Astrocyte (in vitro differentiated cells and primary cell): ENCODE measurements at regions not wholly inside any gene's neighbourhood (a gene's known extent, or its start where the extent isn't known, plus 50 kb on each side); places are given as distances from the start of the nearest gene placed in this dataset.

ENCODE experiments used
- CTCF ChIP-seq: IDR thresholded peaks from 2 replicates; pipeline ENCODE4 v1.5.1; 2011; ENCODE audit warnings: low read depth, mild to moderate bottlenecking, inconsistent platforms, low read length, moderate library complexity; ENCODE audit not compliant: insufficient read depth
- EZH2 ChIP-seq: IDR thresholded peaks from 2 replicates; pipeline ENCODE4 v1.6.1; 2012; ENCODE audit warnings: mild to moderate bottlenecking, low read length, inconsistent platforms; ENCODE audit not compliant: insufficient read depth

- TF ChIP-seq CTCF: no peak
- no peak for TF ChIP-seq EZH2
Observed at GRCh38 chr14:82488473-82488872, 954.8 kb upstream of the SEL1L start.
